GM12874 (cell line): ENCODE measurements at regions not wholly inside any gene's neighbourhood (a gene's known extent, or its start where the extent isn't known, plus 50 kb on each side); places are given as distances from the start of the nearest gene placed in this dataset.

ENCODE experiments used
- CTCF ChIP-seq: IDR thresholded peaks from 2 replicates; pipeline ENCODE4 v1.5.1; 2011; ENCODE audit warnings: low read depth, mild to moderate bottlenecking, control low read depth, low read length, moderate library complexity; ENCODE audit not compliant: insufficient read depth

DNA sequence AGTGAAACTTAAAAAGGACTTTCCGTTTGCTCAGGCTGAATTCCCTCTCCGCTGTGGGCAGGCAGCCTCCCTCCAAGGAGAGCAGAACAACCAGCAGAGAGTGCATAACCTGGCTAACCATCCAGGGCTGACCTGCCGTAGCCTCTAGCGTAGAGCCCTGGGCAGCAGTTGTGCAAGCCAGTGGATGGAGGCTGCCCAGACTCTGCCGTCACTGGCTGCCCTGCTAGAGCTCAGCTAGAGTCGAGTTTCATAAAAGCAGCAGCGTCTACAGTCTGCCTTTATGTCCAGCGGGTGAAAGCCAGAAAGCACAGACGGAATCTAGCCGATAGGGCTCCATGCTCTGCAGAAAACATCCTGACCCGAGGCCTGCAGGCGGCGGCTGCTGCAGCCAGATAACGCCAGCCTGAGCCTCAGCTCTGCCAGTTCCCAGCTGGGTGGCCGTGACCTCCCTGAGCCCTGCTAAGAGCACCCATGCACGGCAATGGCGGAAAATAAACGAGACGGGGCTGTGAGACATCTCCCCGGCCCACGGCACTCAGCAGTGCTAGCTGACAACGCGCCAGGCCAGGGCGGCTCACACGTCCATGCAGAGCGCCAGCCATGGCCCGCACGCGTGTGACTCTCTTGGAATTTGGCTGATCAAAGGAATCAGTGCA, 231.3 kb downstream of the ENGASE start:
- TF ChIP-seq CTCF = no peak

- TF ChIP-seq CTCF = no peak
Observed at GRCh38 chr17:79305376-79305767, 230.7 kb downstream of the ENGASE start.

DNA sequence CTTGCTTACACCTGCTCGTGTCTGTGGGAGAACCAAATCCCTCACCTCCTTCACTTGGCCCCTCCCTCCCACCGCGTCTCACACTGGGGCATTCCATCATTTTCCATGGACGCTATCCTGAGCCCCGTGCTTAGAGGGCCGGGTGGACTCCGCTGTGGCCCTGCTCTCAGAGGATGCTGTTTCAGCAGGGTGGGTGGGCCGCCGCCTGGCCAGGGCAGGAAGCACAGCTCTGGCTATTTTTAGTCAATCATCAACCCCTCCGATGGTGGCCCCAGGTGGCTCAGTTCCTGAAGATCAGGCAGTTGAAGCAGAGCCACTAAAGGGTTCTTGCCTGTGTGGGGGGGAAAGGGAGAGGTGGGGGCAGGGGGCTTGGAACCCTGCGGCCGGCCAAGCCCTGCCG, 230.3 kb downstream of the ENGASE start:
- no peak for TF ChIP-seq CTCF

DNA sequence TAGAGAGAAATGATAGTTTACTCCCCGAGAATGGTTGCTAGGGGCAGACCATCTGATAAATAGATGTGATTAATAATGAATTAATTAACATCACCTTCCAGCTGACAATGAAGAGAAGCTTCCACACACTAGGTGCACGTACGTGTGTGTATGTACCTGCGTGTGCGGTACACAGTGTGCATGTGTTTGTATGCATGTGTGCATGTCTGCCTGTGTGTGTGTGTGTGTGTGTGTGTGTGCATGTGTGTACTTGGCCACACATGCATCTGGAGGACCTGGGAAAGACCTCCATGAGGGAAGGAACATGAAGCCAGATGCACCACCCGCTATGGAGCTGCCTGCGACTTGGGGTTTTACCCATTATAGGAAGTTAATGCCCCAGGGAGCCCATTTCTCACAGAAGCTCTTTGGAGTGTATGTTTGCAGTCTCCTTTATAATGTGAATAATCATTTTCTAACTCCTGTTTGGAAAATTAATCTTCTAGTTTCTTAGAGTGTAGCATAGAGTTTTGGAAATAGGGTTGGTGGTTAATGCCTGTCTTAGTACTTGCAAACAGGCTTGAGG, 229.1 kb downstream of the ENGASE start:
- no peak for TF ChIP-seq CTCF

DNA sequence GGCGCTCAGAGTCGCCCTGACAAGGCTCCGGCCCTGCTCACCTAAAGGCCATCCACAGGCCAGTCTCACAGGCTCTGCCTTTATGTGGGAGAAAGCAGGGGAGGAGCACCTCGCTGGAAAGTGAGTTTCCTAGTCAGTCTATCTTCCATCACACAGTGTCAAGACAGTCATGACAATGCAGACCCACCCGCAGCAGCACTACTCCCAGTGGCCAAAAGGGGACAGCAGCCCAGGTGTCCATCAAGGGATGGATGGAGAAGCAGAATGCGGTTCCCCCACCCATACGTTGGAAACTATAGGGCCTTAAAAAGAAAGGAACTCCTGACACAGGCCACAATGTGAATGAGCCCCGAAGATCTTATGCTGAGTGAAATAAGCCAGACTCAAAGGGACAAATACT, 226.8 kb downstream of the ENGASE start:
- TF ChIP-seq CTCF = peak; percentile 29; the same call in 1 of the 2 replicates

GRCh38 chr17:79299349-79299748, 224.7 kb downstream of the ENGASE start:
- TF ChIP-seq CTCF = no peak

GRCh38 chr17:79298799-79299198, 224.2 kb downstream of the ENGASE start:
- no peak for TF ChIP-seq CTCF
